Fibroblast of skin of back (primary cell): ENCODE measurements at regions not wholly inside any gene's neighbourhood (a gene's known extent, or its start where the extent isn't known, plus 50 kb on each side); places are given as distances from the start of the nearest gene placed in this dataset.
A peak's percentile ranks its signal among the peaks of the same experiment; 100 is the strongest.
"Not testable (repeated sequence)": the region's sequence is repeated elsewhere in the genome, so short reads cannot be mapped to it uniquely, and the experiment has no call there.

Source experiments
- DNase-seq: peaks from one replicate; pipeline ENCODE4 v3.0.0-alpha.2; 2013

DNA sequence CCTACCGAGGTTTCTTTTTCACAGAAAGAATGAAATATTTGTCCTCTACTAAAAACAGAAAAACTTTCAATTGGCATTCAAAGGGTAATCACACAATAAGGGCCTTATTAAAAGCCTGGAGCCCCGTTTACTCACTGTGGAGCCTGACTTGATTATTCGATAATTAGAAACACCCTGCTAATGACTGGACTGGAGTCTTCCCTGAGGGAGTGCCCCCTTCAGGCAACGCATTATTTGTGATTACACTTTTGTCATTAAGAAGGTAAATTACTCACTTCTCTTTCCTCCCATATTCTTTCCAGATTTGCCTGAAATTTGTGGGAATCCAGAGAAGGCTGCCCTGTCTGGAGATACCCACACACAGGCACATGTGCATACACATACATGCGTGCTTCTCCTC is 444.2 kb upstream of the NPVF start:
- no peak for DNase-seq

DNA sequence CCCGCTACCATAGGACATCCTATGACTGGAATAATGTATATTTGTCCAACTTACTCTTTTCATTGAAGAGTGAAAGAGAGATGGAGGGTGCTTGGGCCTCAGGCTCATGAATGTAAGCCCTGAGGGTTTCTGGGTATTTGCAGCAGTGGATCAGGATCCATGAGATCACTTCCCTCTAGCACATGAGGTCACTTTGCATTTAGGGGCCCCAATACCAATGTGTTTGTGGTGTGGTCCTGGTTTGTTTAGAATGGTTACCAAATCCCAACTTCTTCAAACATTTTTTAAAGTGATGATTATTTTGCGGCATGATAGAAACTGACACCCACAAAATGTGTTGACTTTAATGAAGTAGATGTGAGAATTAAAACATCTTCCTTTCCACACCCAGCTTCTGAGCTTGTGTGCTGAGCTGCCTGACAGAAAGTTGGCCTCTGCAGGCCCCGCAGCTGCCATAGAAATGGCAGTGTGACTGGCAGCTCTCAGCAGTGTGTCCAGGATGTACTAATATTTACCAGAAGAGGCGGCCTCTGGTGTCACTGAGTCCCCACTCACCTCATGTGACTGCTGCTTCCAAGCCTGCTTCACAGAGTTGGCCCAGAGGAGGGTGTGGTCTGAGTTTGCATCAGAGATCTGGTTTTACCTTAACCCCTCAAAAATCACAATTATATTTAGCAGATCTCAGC is 447.6 kb upstream of the NPVF start:
- no peak for DNase-seq

DNA sequence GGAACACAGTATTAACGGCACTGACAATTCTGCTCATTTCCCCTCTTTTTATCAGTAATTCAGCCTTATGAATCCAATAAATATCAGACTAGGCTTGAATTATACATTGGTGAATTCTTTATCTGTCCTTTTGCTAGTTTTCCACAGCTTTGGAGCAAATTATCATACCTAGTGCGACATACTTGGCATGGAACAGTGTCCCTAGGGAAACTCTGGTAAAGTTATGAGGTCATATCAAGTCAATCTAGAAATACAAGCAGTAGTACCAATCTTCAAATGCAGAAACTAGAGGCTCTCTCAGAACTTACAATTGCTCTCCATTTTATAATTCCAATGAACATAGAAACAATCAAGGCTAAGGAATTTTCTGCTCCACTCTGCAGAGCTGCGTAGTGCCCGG is 449.3 kb upstream of the NPVF start:
- DNase-seq = no peak

DNA sequence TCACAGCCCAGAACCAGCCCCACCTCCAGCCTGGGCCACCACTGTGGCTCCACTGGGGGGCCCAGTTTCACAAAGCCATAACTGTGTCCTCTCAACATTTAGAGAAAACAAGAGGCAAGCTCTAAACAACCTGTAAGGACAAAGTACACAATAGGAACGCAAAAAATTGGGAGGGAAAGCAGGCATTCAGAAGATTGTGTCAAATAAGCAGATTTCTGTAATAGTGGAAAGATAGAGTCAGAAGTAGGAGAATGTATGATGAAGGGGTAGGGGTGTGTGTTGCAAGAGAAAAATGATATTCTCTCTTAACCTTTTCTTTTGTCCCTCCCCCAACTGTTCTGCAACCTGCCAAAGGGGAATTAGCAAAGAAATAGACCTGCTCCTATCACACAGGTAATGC is 449.9 kb upstream of the NPVF start:
- no peak for DNase-seq

DNA sequence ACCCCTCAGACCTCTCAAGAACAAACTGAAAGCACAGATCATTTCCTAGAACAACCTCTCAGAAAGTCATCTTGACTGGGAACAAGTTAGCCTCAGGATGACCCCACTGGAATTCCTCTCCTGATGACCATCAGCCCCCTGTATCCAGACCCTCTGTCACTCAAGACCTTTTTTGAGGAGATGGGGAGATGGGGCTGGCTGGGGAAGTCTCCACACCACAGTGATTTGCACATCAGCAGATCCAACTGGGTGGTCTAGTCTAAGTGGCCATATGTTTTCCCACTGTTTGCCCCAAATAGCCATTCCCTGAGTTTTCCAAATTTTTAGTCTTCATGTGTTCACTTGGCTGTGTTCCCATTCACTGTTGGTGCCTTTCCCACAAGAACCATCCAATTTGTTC is 452.4 kb upstream of the NPVF start:
- no peak for DNase-seq

DNA sequence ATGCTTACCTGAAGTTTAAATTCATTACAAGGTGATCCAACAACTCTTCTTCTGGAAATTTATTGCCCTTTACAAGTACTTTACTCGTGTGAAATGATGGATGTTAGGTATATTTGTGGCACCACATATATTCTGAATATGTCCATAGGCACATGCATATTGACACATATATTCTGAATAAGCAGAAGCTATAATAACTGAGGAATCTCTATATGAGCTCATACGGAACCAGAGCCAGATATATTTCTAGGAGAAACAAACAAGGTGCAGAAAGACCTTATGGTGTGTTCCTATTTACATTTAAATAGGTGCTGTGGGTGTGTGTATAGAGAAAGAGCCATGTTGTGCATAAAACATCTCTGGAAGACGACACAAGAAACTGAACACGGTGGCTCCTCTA is 456.1 kb upstream of the NPVF start:
- DNase-seq = no peak

DNA sequence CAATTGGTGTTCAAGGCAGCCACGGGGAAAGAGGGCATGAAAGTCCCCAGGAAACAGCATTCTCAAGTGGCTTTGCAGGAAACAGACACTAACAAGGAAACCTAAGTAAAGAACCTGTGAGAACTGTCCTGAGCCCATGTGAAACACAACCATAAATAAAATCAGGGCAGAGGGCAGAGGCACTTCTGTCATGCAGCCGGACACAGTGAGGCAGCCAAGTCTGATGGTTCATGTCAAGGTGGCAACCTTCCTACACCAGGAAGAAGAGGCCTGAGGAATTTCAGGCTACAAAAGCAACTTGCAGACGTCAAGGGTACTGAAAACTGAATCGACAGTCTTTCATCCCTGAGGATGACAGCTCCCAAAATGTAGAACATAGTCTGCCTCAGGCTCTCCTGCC is 458.2 kb upstream of the NPVF start:
- no peak for DNase-seq

DNA sequence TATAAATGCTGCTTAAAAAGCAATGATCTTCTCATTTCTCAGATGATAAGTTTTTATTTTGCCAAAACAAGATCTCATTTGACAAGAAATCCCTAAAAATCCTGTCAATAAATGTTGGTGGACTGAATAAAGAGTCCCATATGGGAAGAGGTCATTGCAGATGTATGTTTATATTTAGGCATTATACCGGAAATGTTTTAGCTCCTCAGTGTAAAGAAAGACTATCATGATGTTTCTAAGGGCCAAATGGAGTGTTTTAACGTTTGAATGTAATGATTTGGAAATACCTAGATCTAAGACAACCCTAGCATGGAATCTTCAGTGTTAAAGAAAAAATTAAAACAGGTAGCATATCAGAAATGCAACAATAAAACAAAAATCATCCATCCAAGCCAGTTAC is 457.8 kb upstream of the NFE2L3 start:
- no peak for DNase-seq

DNA sequence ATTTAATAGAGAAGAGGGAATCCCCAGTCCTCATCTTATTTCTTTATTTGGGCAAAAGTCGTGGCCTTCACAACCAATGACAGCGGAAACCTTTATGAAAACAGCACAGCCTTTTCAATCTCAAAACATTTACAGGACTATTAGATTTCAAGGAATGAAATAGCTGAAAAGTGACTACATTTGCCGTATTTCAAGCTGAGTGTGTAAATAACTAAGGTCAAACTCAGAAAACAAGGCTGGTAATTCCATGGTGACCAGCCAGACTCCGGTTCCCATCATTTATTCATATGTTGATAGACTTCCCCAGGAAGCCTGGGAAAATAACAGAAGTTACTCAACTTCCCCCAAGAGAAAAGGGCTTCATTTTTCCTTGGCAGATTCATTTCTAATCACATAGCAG is 457.3 kb upstream of the NFE2L3 start:
- DNase-seq = peak; percentile 6

DNA sequence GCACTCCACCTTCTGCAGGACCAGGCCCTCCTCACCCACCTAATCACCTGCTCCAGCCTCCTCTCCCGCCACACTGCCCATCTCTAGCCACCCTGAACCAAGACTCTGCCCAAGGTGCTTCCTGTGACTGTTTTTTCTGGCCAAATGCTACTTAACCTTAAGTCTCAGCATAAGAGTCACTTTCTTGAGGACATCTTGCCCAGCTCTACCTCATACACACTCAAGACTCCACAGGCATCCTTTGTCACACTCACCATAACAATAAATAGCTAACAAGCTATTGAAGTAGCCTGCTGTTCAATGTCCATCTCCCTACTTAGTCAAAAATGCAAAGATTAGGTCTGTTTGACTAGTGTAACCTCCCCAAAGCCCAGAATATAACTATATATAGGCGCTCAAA is 455.4 kb upstream of the NFE2L3 start:
- no peak for DNase-seq

DNA sequence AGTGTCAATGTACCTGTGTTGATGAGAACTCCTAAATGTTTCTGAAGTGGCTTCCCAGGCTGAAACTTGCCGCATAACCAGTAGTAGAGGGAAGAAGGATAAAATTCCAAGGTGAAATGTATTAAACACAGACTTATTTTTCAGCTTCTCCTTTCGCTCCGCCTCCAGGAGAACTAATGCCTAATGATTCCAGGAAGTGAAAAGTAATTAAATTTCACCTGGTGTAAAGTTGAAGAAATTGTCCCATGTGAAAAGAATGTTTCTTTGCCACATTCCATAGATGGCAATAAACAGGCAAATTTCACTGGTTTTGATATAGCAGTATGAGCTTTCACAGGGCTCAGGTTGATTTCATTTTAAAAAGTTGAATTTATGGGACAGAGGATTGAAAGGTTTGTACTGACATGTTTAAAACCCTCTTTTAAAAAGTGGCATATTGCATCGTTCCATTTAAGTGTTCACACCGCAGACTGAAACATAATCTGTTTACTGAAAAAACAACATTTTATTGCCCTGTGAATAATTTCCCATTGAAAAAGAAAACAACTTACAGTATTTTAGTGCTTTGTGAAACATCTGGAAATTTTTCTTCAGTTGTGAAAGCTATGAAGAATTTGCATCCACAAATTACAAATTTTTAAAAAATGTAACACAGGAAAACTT is 453.4 kb upstream of the NFE2L3 start:
- DNase-seq = peak; percentile 3

DNA sequence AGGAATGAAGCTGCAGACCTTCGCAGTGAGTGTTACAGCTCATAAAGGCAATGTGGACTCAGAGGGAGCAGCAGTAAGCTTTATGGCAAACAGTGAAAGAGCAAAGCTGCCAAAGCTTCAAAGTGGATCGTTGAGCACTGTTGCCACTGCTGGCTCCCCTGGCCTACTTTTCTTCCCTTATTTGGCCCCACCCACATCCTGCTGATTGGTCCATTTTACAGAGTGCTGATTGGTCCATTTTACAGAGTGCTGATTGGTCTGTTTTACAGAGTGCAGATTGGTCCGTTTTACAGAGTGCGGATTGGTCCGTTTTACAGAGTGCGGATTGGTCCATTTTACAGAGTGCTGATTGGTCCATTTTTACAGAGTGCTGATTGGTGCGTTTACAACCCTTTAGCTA is 451.9 kb upstream of the NFE2L3 start:
- DNase-seq = not testable (repeated sequence)

DNA sequence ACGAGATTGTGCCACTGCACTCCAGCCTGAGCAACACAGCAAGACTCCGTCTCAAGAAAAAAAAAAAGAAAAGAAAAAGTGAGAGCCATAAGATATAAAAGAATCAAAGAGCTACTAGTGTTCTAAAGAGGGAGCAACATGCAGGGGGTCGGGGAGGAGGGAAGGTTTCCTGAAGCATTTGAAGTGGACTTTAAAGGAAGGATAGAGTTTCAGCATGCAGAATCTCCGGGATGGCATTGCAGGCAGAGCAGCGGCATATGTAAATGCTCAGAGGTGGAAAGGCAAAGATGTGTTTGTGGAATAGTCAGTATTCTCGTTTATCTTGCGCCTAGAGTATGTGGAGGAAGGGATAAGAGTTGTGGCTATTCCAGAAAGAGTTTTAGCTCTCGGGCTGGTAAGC is 447.6 kb upstream of the NFE2L3 start:
- DNase-seq = no peak

DNA sequence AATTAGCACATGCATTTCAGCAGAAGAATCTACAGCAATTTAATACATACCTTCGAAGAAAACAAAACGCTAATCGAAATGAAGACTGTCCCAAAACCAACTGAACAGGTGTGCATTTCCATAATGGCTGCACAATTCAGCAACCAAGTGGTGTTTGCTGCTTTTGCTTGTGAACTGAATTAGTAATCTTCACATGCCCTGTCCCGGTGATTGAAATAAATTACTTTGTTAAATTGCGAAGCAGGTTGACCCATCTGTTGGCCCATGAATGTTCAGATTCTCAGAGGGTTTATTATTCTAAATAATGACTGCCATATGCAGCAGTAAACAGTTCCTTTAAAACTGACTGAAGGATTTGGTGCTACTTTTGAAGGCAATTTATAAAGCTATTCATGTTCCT is 445.2 kb upstream of the NFE2L3 start:
- DNase-seq = no peak

DNA sequence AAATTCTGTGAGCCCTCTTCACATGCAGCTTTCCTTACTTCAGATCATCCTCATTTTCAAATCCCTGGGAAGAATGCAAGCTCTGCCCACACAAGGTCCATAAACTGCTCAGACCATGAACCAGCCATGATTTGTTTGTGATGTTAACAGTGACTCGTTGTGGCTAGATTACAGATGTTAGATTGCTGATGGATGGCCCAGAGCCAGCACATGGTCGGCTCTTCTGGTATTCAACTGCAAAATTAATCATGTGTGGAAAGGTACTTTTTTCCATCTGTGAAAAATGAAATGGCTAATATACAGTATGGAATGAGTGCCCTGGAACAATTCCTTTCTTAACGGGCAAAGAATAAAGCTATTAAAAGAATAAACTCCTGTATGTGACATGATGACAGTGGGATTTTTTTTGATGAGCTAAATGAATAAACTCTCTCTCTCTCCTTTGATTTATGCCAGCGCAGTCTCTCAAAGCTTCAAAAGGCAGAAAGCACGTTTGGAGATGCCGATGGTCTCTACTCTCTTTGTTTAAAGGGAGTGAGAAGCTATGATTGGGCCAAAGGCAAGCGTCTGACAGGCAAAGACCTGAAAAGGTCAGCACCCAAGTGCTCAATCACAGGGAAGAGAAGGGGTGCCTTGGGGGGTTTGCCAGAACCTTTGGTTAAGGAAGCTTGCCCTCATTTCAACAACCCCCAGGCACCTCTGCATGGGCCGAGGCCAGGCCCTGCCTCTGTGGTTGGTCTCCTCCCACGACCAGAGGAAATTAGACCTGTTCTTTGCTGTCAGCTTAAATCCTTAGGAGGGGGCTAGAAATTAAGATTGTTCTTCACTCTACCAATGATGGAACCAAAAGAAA is 444.0 kb upstream of the NFE2L3 start:
- peak; percentile 38 for DNase-seq

DNA sequence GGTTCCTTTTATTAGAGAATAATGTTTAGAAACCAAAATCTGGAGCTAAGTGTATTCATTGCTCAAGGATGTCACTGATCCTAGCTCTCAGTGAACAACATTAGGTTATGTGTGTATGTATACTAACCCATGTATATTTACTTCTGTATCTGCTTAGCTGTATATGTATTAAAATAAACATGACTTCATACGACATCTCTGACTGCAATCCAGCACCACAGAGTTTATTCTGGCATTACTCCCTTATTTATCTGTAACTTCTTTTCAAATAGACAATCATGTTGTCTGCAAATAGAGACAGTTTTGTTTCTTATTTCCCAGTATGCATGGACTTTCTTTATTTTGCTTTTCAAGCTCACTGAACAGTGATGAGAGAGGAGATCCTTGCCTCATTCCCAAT is 441.0 kb upstream of the NFE2L3 start:
- DNase-seq = no peak

DNA sequence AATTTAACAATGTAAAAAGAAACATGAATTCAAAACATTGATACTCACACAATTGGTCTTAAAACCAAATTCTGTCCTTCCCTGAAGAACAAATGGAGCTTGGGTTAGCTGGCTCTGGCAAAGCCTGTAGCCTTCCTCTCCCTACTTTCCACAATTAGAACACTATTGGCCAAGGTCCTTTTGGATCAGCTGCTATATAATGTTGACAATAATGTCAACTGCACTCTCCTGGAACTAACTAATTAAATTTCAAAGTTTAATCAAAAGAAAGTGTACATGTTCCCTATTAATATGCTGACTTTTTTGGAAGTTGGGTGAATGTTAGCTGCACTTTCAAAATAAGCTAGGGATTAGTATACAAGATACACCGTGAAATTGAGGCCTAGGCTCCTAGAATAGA is 440.1 kb upstream of the NFE2L3 start:
- no peak for DNase-seq

DNA sequence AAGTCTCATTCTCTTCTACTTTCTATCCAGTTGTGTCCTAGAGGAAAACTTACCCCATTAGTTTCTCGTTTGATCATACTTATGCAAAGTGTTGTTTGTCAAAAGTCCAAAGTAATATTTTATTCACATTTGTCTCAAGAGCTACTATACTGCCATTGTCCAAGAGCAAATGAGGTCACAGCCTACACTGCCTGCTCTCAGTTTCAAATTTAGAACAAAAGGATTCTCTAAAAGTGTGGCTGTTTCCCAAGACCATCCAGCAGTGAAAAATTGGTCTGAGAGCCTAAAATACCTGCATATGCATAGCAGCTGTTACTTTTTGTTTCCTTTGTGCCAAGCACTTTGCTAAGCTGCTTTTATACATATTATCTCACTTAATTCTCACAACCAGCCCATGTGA is 439.5 kb upstream of the NFE2L3 start:
- no peak for DNase-seq

DNA sequence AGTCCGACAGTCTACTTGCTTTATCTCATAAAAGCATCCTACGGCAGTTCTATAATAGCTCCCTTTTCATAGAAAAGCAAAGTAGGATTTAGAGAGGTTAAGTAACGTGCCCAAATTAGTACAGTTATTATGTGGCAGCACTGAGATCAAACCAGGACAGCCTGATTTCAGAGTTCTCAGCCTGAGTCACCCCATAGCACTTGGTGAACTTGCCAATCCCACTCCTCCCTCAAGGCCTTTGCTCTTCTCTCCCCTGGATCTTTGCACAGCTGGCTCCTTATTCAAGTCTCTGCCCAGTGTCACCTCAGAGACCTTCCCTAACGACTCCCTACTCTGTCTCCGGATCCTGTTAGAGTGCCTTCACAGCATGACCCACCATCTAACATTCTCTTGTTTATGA is 438.0 kb upstream of the NFE2L3 start:
- no peak for DNase-seq

DNA sequence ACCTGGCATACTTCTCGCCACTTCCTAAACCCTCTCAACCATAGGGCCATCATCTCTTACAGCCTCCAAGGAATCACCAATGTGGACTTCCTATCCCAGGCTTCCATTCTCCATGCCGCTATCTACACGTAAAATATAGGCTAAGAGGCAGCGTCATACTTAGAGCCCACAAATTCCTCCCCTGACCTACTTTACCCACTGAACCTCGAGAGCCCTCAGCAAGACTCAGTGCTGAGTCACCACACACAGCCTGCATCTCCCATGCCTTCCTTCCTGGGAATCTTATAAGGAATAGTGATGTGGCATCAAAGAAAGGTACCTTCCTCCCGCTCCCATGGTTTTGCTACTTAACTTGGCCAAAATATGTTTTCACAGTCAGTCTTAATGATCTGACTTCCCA is 435.6 kb upstream of the NFE2L3 start:
- DNase-seq = peak; percentile 61

DNA sequence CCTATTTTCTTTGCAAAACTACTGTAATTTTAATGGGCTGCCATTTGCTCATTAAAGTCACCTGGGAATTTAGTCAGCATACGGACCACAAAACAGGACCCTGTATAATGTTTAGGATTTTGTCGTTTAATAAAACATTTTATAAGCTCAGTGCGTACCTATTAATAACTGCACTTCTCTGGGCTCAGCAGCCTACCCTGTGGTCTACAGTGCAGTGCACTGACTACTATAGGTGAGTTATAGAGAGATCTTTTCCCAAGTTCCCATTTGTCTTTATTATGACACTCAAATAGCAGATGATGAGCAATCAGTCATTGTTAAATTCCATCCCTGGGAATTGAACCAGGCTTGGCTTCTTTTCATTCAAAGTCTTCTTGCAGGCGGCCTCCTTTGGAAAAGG is 433.4 kb upstream of the NFE2L3 start:
- no peak for DNase-seq

DNA sequence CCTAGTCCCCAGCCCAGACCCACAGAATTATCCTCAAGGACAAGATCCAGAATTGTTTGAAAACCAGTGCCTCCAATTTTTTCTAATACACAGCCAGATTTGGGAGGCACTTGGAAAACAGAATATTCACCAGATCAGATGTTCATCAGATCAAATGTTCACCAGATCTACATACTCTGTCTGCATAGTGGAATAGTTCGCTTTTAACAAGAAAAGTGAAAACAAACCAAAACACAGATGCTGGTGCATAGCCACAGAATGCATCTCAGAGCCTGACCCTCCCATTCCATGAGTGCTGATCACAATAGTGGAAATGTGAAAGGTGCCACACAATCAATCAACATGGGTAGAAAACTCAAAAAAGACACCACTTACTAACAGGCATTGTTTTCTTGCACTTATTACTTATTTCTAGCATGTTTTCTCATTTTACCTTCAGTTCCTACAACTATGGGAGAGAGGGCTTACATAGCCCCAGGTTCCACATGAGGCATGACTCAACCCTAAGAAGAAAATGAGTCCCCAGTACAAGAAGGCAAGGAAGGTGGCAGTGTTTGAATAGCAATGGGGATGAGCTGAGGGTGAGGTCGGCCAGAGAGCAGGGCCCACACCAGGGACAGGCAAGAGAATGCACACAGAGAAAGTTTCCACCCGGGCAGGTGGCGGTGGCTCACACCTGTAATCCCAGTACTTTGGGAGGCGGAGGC is 432.7 kb upstream of the NFE2L3 start:
- no peak for DNase-seq

DNA sequence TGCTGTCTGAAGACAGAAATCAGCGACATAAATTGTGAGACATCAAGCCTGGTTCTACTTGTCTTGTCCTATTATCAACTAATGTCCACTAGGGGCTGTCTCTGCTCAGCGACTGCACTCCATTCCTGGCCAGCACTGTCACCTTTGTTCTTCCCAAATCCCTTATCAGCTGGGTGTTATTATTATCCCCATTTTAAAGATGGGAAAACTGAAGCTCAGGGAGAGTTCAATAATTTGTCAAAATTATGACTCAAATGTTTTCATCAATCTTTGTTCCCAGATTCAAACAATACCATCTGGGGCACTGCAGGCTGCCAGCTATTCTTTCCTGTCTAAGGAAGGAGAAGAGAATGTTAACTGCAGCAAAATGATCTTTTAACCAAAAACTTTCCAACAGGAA is 431.6 kb upstream of the NFE2L3 start:
- peak; percentile 15 for DNase-seq
